HG03108 (cell line): ENCODE measurements at regions not wholly inside any gene's neighbourhood (a gene's known extent, or its start where the extent isn't known, plus 50 kb on each side); places are given as distances from the start of the nearest gene placed in this dataset.
A peak's percentile ranks its signal among the peaks of the same experiment; 100 is the strongest.
"Not testable (repeated sequence)": the region's sequence is repeated elsewhere in the genome, so short reads cannot be mapped to it uniquely, and the experiment has no call there.

Experiments used
- ATAC-seq: cut with Tn5 transposase; IDR thresholded peaks from one replicate; pipeline ENCODE4 v1.9.1; 2021; ENCODE audit warnings: moderate library complexity; ENCODE audit not compliant: unreplicated experiment

GRCh38 chr7:20083781-20084180, 133.4 kb downstream of the MACC1 start:
- no peak for ATAC-seq

GRCh38 chr7:20079080-20079479, 138.1 kb downstream of the MACC1 start:
- no peak for ATAC-seq

- ATAC-seq = no peak
Observed at GRCh38 chr7:20076835-20077234, 140.3 kb downstream of the MACC1 start.

- ATAC-seq = no peak
Observed at GRCh38 chr7:20075992-20076820, 141.0 kb downstream of the MACC1 start.

- ATAC-seq = no peak
Observed at GRCh38 chr7:20075440-20075839, 141.7 kb downstream of the MACC1 start.

GRCh38 chr7:20068004-20068403, 149.2 kb downstream of the MACC1 start:
- ATAC-seq = not testable (repeated sequence)

GRCh38 chr7:20064974-20065862, 152.0 kb downstream of the MACC1 start:
- peak; percentile 88 for ATAC-seq

GRCh38 chr7:20064181-20064970, 152.8 kb downstream of the MACC1 start:
- ATAC-seq = no peak

GRCh38 chr7:20063644-20064043, 153.5 kb downstream of the MACC1 start:
- no peak for ATAC-seq

GRCh38 chr7:20062932-20063331, 154.3 kb downstream of the MACC1 start:
- ATAC-seq = no peak

- ATAC-seq = no peak
Observed at GRCh38 chr7:20053334-20054104, 163.7 kb downstream of the MACC1 start.

- ATAC-seq = no peak
Observed at GRCh38 chr7:20050241-20050966, 166.8 kb downstream of the MACC1 start.

GRCh38 chr7:20038676-20039075, 178.5 kb downstream of the MACC1 start:
- ATAC-seq = no peak

GRCh38 chr7:20035279-20035875, 181.8 kb downstream of the MACC1 start:
- ATAC-seq = no peak

- ATAC-seq = no peak
Observed at GRCh38 chr7:20033621-20034400, 183.4 kb downstream of the MACC1 start.

GRCh38 chr7:20032741-20033140, 184.4 kb downstream of the MACC1 start:
- no peak for ATAC-seq

- ATAC-seq = peak; percentile 51
Observed at GRCh38 chr7:20030915-20031362, 186.2 kb downstream of the MACC1 start.

- ATAC-seq = peak; percentile 67
Observed at GRCh38 chr7:20030417-20030816, 186.8 kb downstream of the MACC1 start.
